GM12878 (cell line): ENCODE measurements at regions not wholly inside any gene's neighbourhood (a gene's known extent, or its start where the extent isn't known, plus 50 kb on each side); places are given as distances from the start of the nearest gene placed in this dataset.

Source experiments
- EZH2 ChIP-seq: IDR thresholded peaks from 2 replicates; pipeline ENCODE4 v1.6.1; 2012; ENCODE audit warnings: low read depth, mild to moderate bottlenecking, control low read depth, inconsistent platforms, low read length, borderline replicate concordance; ENCODE audit not compliant: control insufficient read depth
- MXI1 ChIP-seq: fragments of 150-350 bp; IDR thresholded peaks from 2 replicates; pipeline ENCODE4 v1.6.1; 2011; ENCODE audit warnings: low read depth, mild to moderate bottlenecking, inconsistent platforms, low read length, improper control_type of control experiment
- RBBP5 ChIP-seq: fragments of 200-600 bp; sonication (generic); conservative IDR thresholded peaks from 2 replicates; pipeline ENCODE4 v1.6.1; 2016
- USF2 ChIP-seq: IDR thresholded peaks from 2 replicates; pipeline ENCODE4 v1.6.1; 2011; ENCODE audit warnings: low read depth, low read length, improper control_type of control experiment, borderline replicate concordance

- no peak for TF ChIP-seq MXI1
- no peak for TF ChIP-seq EZH2
- no peak for TF ChIP-seq RBBP5
- no peak for TF ChIP-seq USF2
These were observed 91.9 kb upstream of the CACNA1E start for GRCh38 chr1:181391301-181391900.
